ENCODE measurements at regions not wholly inside any gene's neighbourhood (a gene's known extent, or its start where the extent isn't known, plus 50 kb on each side); places are given as distances from the start of the nearest gene placed in this dataset.

GRCh38 chr16:85266857-85267256, 154.6 kb upstream of the CIBAR2 start:
- TF ChIP-seq EZH2 (IDR thresholded peaks at IDR 0.05; ENCODE audit: insufficient read depth, poor library complexity, severe bottlenecking) (no peak), EZH2phosphoT487 (IDR thresholded peaks at IDR 0.05; ENCODE audit: insufficient read depth, low read depth) (no peak)
